IMR-90 (cell line): ENCODE measurements at regions not wholly inside any gene's neighbourhood (a gene's known extent, or its start where the extent isn't known, plus 50 kb on each side); places are given as distances from the start of the nearest gene placed in this dataset.
A peak's percentile ranks its signal among the peaks of the same experiment; 100 is the strongest.

Experiments used
- ATAC-seq: fragments of 200-7000 bp; cut with Tn5 transposase; 2 replicates; pipeline ENCODE4 v1.9.1; 2020; ENCODE audit warnings: low read depth, mild to moderate bottlenecking, moderate library complexity
- BruUV-seq: library from RNA; stranded (reverse); fragments of 400-500 nt; replicated peaks from 2 replicates; lab custom pipeline; 2021; lab: Mats Ljungman, UMichigan
- CTCF ChIA-PET: fragments of 300-600 bp; formaldehyde crosslinking; extraction: SDS; loops from one replicate; lab custom pipeline; 2021; ENCODE audit warnings: antibody characterized with exemption; lab: Yijun Ruan, JAX
- POLR2A ChIA-PET: fragments of 300-600 bp; sonication (Branson Sonifier 250); formaldehyde crosslinking; loops from one replicate; lab custom pipeline; 2022; ENCODE audit warnings: antibody characterized with exemption; ENCODE audit not compliant: unreplicated experiment; lab: Charles Lee
- DNase-seq: peaks from one replicate; pipeline ENCODE4 v3.0.0; 2013
- H2AFZ ChIP-seq: replicated peaks from 2 replicates; pipeline ENCODE3; 2013; ENCODE audit warnings: low read length, mild to moderate bottlenecking; ENCODE audit not compliant: poor library complexity
- H2AK5ac ChIP-seq: 2 replicates; pipeline ENCODE4 v1.6.1; 2013; ENCODE audit warnings: low read depth, low read length, inconsistent platforms
- H2AK9ac ChIP-seq: replicated peaks from 2 replicates; pipeline ENCODE3; 2013; ENCODE audit warnings: mild to moderate bottlenecking, low read depth, low read length, moderate library complexity; ENCODE audit not compliant: poor library complexity
- H2BK120ac ChIP-seq: 2 replicates; pipeline ENCODE4 v1.6.1; 2013; ENCODE audit warnings: low read depth, low read length, inconsistent platforms
- H2BK15ac ChIP-seq: 3 replicates; pipeline ENCODE4 v1.6.1; 2013; ENCODE audit warnings: low read depth, low read length, inconsistent platforms
- H2BK20ac ChIP-seq: 2 replicates; pipeline ENCODE4 v1.6.1; 2013; ENCODE audit warnings: low read depth, mild to moderate bottlenecking, inconsistent platforms, low read length, moderate library complexity
- H2BK5ac ChIP-seq: 2 replicates; pipeline ENCODE4 v1.6.1; 2013; ENCODE audit warnings: mild to moderate bottlenecking, low read depth, low read length, inconsistent platforms; ENCODE audit not compliant: poor library complexity, severe bottlenecking
- H3K14ac ChIP-seq: replicated peaks from 2 replicates; pipeline ENCODE4 v1.6.1; 2013; ENCODE audit warnings: low read depth, low read length, inconsistent platforms
- H3K18ac ChIP-seq: 2 replicates; pipeline ENCODE4 v1.6.1; 2013; ENCODE audit warnings: low read depth, low read length, control low read depth
- H3K23ac ChIP-seq: 2 replicates; pipeline ENCODE4 v1.6.1; 2013; ENCODE audit warnings: low read depth, low read length, inconsistent platforms
- H3K27ac ChIP-seq: 2 replicates; pipeline ENCODE4 v1.5.1; 2013; ENCODE audit warnings: mild to moderate bottlenecking, control low read depth, low read length; ENCODE audit not compliant: insufficient read depth
- H3K27me3 ChIP-seq: 2 replicates; pipeline ENCODE4 v1.6.1; 2013; ENCODE audit warnings: low read length; ENCODE audit not compliant: control insufficient read depth, insufficient read depth
- H3K36me3 ChIP-seq: 2 replicates; pipeline ENCODE4 v1.6.1; 2013; ENCODE audit warnings: low read length, mixed read lengths; ENCODE audit not compliant: control insufficient read depth, insufficient read depth
- H3K4ac ChIP-seq: 2 replicates; pipeline ENCODE4 v1.6.1; 2013; ENCODE audit warnings: low read depth, low read length, inconsistent platforms
- H3K4me1 ChIP-seq: 2 replicates; pipeline ENCODE4 v1.6.1; 2013; ENCODE audit warnings: low read length, mixed read lengths; ENCODE audit not compliant: control insufficient read depth, insufficient read depth
- H3K4me2 ChIP-seq: 2 replicates; pipeline ENCODE4 v1.6.1; 2013; ENCODE audit warnings: low read depth, mild to moderate bottlenecking, control low read depth, low read length, moderate library complexity
- H3K4me3 ChIP-seq: 2 replicates; pipeline ENCODE4 v1.5.1; 2013; ENCODE audit warnings: low read depth, mild to moderate bottlenecking, control low read depth, low read length, moderate library complexity; ENCODE audit not compliant: insufficient read depth
- H3K56ac ChIP-seq: 2 replicates; pipeline ENCODE4 v1.6.1; 2013; ENCODE audit warnings: low read length, inconsistent platforms; ENCODE audit not compliant: insufficient read depth; ENCODE audit errors: extremely low read depth
- H3K79me1 ChIP-seq, 2 experiments: 2 replicates each; pipeline ENCODE4 v1.6.1; 2013; ENCODE audit warnings: low read length in 2 of 2, inconsistent platforms in 1 of 2, low read depth in 1 of 2
- H3K9ac ChIP-seq: 2 replicates; pipeline ENCODE4 v1.6.1; 2013; ENCODE audit warnings: low read depth, low read length, control low read depth
- H3K9me1 ChIP-seq: 2 replicates; pipeline ENCODE4 v1.6.1; 2013; ENCODE audit warnings: low read length, inconsistent platforms; ENCODE audit not compliant: insufficient read depth
- H3K9me3 ChIP-seq: 2 replicates; pipeline ENCODE4 v1.6.1; 2013; ENCODE audit warnings: low read length; ENCODE audit not compliant: control insufficient read depth, insufficient read depth
- H4K20me1 ChIP-seq: 2 replicates; pipeline ENCODE4 v1.6.1; 2013; ENCODE audit warnings: low read length, inconsistent platforms; ENCODE audit not compliant: insufficient read depth
- H4K5ac ChIP-seq: 2 replicates; pipeline ENCODE4 v1.6.1; 2013; ENCODE audit warnings: mild to moderate bottlenecking, low read depth, low read length, control low read depth
- H4K8ac ChIP-seq, 2 experiments: 2 replicates each; pipeline ENCODE4 v1.6.1; 2013; ENCODE audit warnings: low read depth in 2 of 2, low read length in 2 of 2, control low read depth in 1 of 2, inconsistent platforms in 1 of 2
- H4K91ac ChIP-seq: 2 replicates; pipeline ENCODE4 v1.6.1; 2013; ENCODE audit warnings: low read depth, low read length, inconsistent platforms; ENCODE audit not compliant: insufficient read depth
- RCOR1 ChIP-seq: IDR thresholded peaks from 2 replicates; pipeline ENCODE4 v1.6.1; 2012; ENCODE audit warnings: mild to moderate bottlenecking, low read length, improper control_type of control experiment; ENCODE audit not compliant: insufficient replicate concordance
- WGBS, 2 experiments: methylation state at CpG; one replicate each; pipeline versions ENCODE4 v1.1.5 to v1.1.7; 2013; ENCODE audit warnings: missing lambda C conversion rate in 2 of 2; ENCODE audit not compliant: insufficient read length in 1 of 2; ENCODE audit errors: extremely low coverage in 2 of 2; 5-methylcytosine and 5-hydroxymethylcytosine counted together
- dilution Hi-C: fragments of 300-500 bp; cut with HindIII; formaldehyde crosslinking; loops from one replicate; pipeline ENCODE4 v1.14.3; 2018; ENCODE audit warnings: low sequenced_read_pairs; ENCODE audit not compliant: unreplicated experiment
- in situ Hi-C: fragments of 300-500 bp; cut with MboI; formaldehyde crosslinking; loops from 3 replicates; pipeline ENCODE4 v1.14.3; 2019; ENCODE audit warnings: low sequenced_read_pairs, inconsistent platforms, mixed read lengths
- intact Hi-C: fragments of 100-400 bp; cut with micrococcal nuclease; formaldehyde crosslinking; loops from 2 replicates; pipeline ENCODE4 v1.10.0; 2022

DNA sequence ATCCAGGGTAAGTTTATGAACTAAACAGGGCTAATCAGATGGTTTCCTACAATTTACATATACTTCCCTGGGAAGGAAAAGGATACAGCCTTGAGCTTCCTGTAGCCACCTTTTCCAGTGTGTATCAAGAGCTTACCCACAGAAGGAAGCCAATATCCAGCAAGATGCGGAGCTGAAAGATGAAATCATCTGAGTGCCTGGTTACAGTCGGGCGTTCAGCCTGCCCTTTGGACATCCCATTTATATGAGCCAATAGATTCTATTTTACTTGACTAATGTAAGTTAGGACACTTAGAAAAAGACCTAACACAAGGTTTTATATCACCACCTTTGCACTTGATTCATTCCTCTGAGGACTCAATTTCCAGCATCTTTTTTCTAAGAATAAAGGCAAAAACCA lies 108.2 kb downstream of the UCHL5 start:
- H2AK5ac ChIP-seq = 0 out of 2 replicates have a peak overlapping the region, but pooled peaks have one; percentile 3
- H3K9me3 ChIP-seq = no peaks in the 10 kb centered on the region
- H4K20me1 ChIP-seq = no peaks in the 10 kb centered on the region
- peaks cover 3% of the 10 kb centered on the region; the same call in 1 of the 2 replicates for H3K4me1 ChIP-seq
- H3K27ac ChIP-seq = no peak overlapping the region
- no peaks in the 10 kb centered on the region for H3K79me1 ChIP-seq
- dilution Hi-C loops = no loop called here
- H2BK5ac ChIP-seq = no peak overlapping the region
- in situ Hi-C loops = no loop called here
- H2BK120ac ChIP-seq = no peak overlapping the region
- no peak overlapping the region for H4K91ac ChIP-seq
- no peak overlapping the region for H3K23ac ChIP-seq
- POLR2A ChIA-PET = no interaction called here
- no peak overlapping the region for H3K56ac ChIP-seq
- WGBS, 2 experiments = no CpG with 5 or more reads among the region's 3 CpGs
- no peak overlapping the region for H3K18ac ChIP-seq
- ATAC-seq = no peak
- no peak overlapping the region for H4K8ac ChIP-seq
- H3K9ac ChIP-seq = no peak overlapping the region
- no peaks in the 10 kb centered on the region for H3K27me3 ChIP-seq
- no peak overlapping the region for H3K4me3 ChIP-seq
- H2AK9ac ChIP-seq = no peak overlapping the region
- no peak for TF ChIP-seq RCOR1
- H3K4me2 ChIP-seq = no peak overlapping the region
- no peaks in the 10 kb centered on the region for H3K36me3 ChIP-seq
- H3K4ac ChIP-seq = no peak overlapping the region
- BruUV-seq = no TSS peak
- CTCF ChIA-PET = no interaction called here
- intact Hi-C loops = loop anchor here (5.0 kb wide), 1 partner anchor 51 kb away; no protein-coding TSS in a partner anchor
- no peak overlapping the region for H2BK15ac ChIP-seq
- DNase-seq = no peak
- no peak overlapping the region for H3K14ac ChIP-seq
- H3K9me1 ChIP-seq = no peaks in the 10 kb centered on the region; the same call in 1 of the 2 replicates
- no peak overlapping the region for H4K5ac ChIP-seq
- H2AFZ ChIP-seq = no peak overlapping the region
- no peak overlapping the region for H2BK20ac ChIP-seq
